ENCODE measurements at regions not wholly inside any gene's neighbourhood (a gene's known extent, or its start where the extent isn't known, plus 50 kb on each side); places are given as distances from the start of the nearest gene placed in this dataset.

- TF ChIP-seq POLR2AphosphoS5 (IDR thresholded peaks at IDR 0.05; ENCODE audit: low read depth, low read length): no peak
- no peak for TF ChIP-seq TAF1 (IDR thresholded peaks at IDR 0.05; ENCODE audit: borderline replicate concordance, low read depth, low read length)
- no peak for TF ChIP-seq POLR2A (IDR thresholded peaks at IDR 0.05; ENCODE audit: low read depth, low read length)
Observed at GRCh38 chr6:77326029-77326428, 137.3 kb downstream of the HTR1B start.
